PC-9 (cell line): ENCODE measurements at regions not wholly inside any gene's neighbourhood (a gene's known extent, or its start where the extent isn't known, plus 50 kb on each side); places are given as distances from the start of the nearest gene placed in this dataset.

Source experiments
- BruUV-seq: library from RNA; stranded (reverse); fragments of 400-500 nt; replicated peaks from 2 replicates; lab custom pipeline; 2021; lab: Mats Ljungman, UMichigan
- CTCF ChIA-PET: fragments of 300-600 bp; sonication (Branson Sonifier 250); formaldehyde crosslinking; loops from one replicate; lab custom pipeline; 2022; ENCODE audit warnings: antibody characterized with exemption; lab: Charles Lee
- POLR2A ChIA-PET: fragments of 300-600 bp; sonication (Branson Sonifier 250); formaldehyde crosslinking; loops from one replicate; lab custom pipeline; 2022; ENCODE audit warnings: antibody characterized with exemption; ENCODE audit not compliant: unreplicated experiment; lab: Charles Lee
- DNase-seq, 2 experiments: peaks; one replicate each; pipeline versions ENCODE4 v3.0.0 to v3.0.0-alpha.2; 2015 to 2022; ENCODE audit warnings: mixed read lengths in 1 of 2
- H2AFZ ChIP-seq: fragments of 200-600 bp; sonication (generic); 2 replicates; pipeline ENCODE4 v1.8.1; 2017; ENCODE audit warnings: antibody characterized with exemption
- H3F3A ChIP-seq: fragments of 200-600 bp; sonication (generic); 2 replicates; pipeline ENCODE4 v1.8.1; 2017; ENCODE audit warnings: antibody characterized with exemption, mild to moderate bottlenecking, low read depth; ENCODE audit not compliant: insufficient read depth
- H3K27ac ChIP-seq: fragments of 200-600 bp; sonication (generic); 2 replicates; pipeline ENCODE4 v1.6.1; 2016; ENCODE audit warnings: mixed run types
- H3K27me3 ChIP-seq: fragments of 200-600 bp; sonication (generic); 2 replicates; pipeline ENCODE4 v1.6.1; 2016; ENCODE audit warnings: low read depth, mixed run types; ENCODE audit not compliant: insufficient read depth
- H3K36me3 ChIP-seq: fragments of 200-600 bp; sonication (generic); 2 replicates; pipeline ENCODE4 v1.6.1; 2016; ENCODE audit warnings: low read depth, mixed run types
- H3K4me1 ChIP-seq: fragments of 200-600 bp; sonication (generic); replicated peaks from 2 replicates; pipeline ENCODE4 v1.6.1; 2016; ENCODE audit warnings: mixed run types; ENCODE audit not compliant: insufficient read depth
- H3K4me2 ChIP-seq: fragments of 200-600 bp; sonication (generic); 2 replicates; pipeline ENCODE4 v1.6.1; 2017; ENCODE audit warnings: mixed run types
- H3K4me3 ChIP-seq: fragments of 200-600 bp; sonication (generic); 2 replicates; pipeline ENCODE4 v1.6.1; 2016; ENCODE audit warnings: mixed run types
- H3K79me2 ChIP-seq: fragments of 200-600 bp; sonication (generic); 2 replicates; pipeline ENCODE4 v1.6.1; 2017; ENCODE audit warnings: low read depth, mixed run types
- H3K9me2 ChIP-seq: fragments of 200-600 bp; sonication (generic); 2 replicates; pipeline ENCODE4 v1.8.1; 2017; ENCODE audit warnings: mild to moderate bottlenecking; ENCODE audit not compliant: insufficient read depth
- H3K9me3 ChIP-seq: fragments of 200-600 bp; sonication (generic); 2 replicates; pipeline ENCODE4 v1.8.1; 2016; ENCODE audit warnings: low read depth; ENCODE audit not compliant: insufficient read depth
- H4K20me1 ChIP-seq: fragments of 200-600 bp; sonication (generic); 2 replicates; pipeline ENCODE4 v1.8.1; 2017; ENCODE audit not compliant: insufficient read depth
- CTCF ChIP-seq: fragments of 200-600 bp; sonication (generic); conservative IDR thresholded peaks from 2 replicates; pipeline ENCODE4 v1.6.1; 2017; ENCODE audit warnings: mixed run types, antibody characterized with exemption, mild to moderate bottlenecking, moderate library complexity
- EZH2 ChIP-seq: fragments of 200-600 bp; sonication (generic); IDR thresholded peaks from 2 replicates; pipeline ENCODE4 v1.8.0; 2017; ENCODE audit warnings: antibody characterized with exemption, low read depth
- intact Hi-C: fragments of 100-400 bp; cut with micrococcal nuclease; formaldehyde crosslinking; loops from one replicate; pipeline ENCODE4 v1.10.0; 2022; ENCODE audit not compliant: unreplicated experiment

- intact Hi-C loops: no loop called here
- no TSS peak for BruUV-seq
- H2AFZ ChIP-seq: no peak overlapping the region
- no peaks in the 10 kb centered on the region for H3K27me3 ChIP-seq
- no peaks in the 10 kb centered on the region for H3K36me3 ChIP-seq
- ChIA-PET POLR2A (interaction anchor here (0.7 kb wide), 1 partner anchor 133 kb away, joined by 11 read pairs; no protein-coding TSS in a partner anchor), CTCF (interaction anchor here (0.6 kb wide), 1 partner anchor 36 kb away, joined by 3 read pairs; no protein-coding TSS in a partner anchor)
- no peaks in the 10 kb centered on the region; the same call in 1 of the 2 replicates for H3K9me2 ChIP-seq
- H4K20me1 ChIP-seq: no peaks in the 10 kb centered on the region
- H3K27ac ChIP-seq: no peak overlapping the region
- DNase-seq: no peak
- no peaks in the 10 kb centered on the region for H3K9me3 ChIP-seq
- H3F3A ChIP-seq: no peaks in the 10 kb centered on the region
- TF ChIP-seq EZH2 (no peak), CTCF (no peak)
- H3K4me2 ChIP-seq: no peak overlapping the region
- H3K79me2 ChIP-seq: no peaks in the 10 kb centered on the region
- H3K4me3 ChIP-seq: no peak overlapping the region
- no peaks in the 10 kb centered on the region for H3K4me1 ChIP-seq
Measured at GRCh38 chr7:84497873-84498272, 303.3 kb upstream of the SEMA3A start.

GRCh38 chr7:84495128-84495527 is 300.5 kb upstream of the SEMA3A start:
- ChIA-PET POLR2A (no interaction called here), CTCF (no interaction called here)
- Histone ChIP-seq H4K20me1 (no peaks in the 10 kb centered on the region), H3K79me2 (no peaks in the 10 kb centered on the region), H3K9me3 (no peaks in the 10 kb centered on the region), H3K4me2 (no peak overlapping the region), H3K4me1 (no peaks in the 10 kb centered on the region), H3K27ac (no peak overlapping the region), H3K36me3 (no peaks in the 10 kb centered on the region), H3K27me3 (no peaks in the 10 kb centered on the region), H3K4me3 (no peak overlapping the region), H3K9me2 (no peaks in the 10 kb centered on the region; the same call in 1 of the 2 replicates), H2AFZ (no peak overlapping the region), H3F3A (no peaks in the 10 kb centered on the region)
- DNase-seq: no peak
- TF ChIP-seq CTCF (no peak), EZH2 (no peak)
- intact Hi-C loops: no loop called here
- no TSS peak for BruUV-seq

GRCh38 chr7:84492098-84493034 is 297.8 kb upstream of the SEMA3A start:
- Histone ChIP-seq H2AFZ (peak overlapping the region; percentile 20; the same call in 1 of the 2 replicates), H3K36me3 (no peaks in the 10 kb centered on the region), H3F3A (no peaks in the 10 kb centered on the region), H3K4me3 (no peak overlapping the region), H3K4me2 (no peak overlapping the region), H4K20me1 (no peaks in the 10 kb centered on the region), H3K9me3 (no peaks in the 10 kb centered on the region), H3K79me2 (no peaks in the 10 kb centered on the region), H3K4me1 (no peaks in the 10 kb centered on the region), H3K27me3 (no peaks in the 10 kb centered on the region), H3K27ac (no peak overlapping the region), H3K9me2 (no peaks in the 10 kb centered on the region; the same call in 1 of the 2 replicates)
- no TSS peak for BruUV-seq
- CTCF ChIA-PET: no interaction called here
- POLR2A ChIA-PET: no interaction called here
- intact Hi-C loops: no loop called here
- no peak for DNase-seq
- no peak for TF ChIP-seq CTCF
